GM18909 (cell line): ENCODE measurements at regions not wholly inside any gene's neighbourhood (a gene's known extent, or its start where the extent isn't known, plus 50 kb on each side); places are given as distances from the start of the nearest gene placed in this dataset.
"Not testable (repeated sequence)": the region's sequence is repeated elsewhere in the genome, so short reads cannot be mapped to it uniquely, and the experiment has no call there.

ENCODE experiments used
- ATAC-seq: cut with Tn5 transposase; IDR thresholded peaks from one replicate; pipeline ENCODE4 v1.9.1; 2021; ENCODE audit warnings: mild to moderate bottlenecking; ENCODE audit not compliant: unreplicated experiment, poor library complexity

DNA sequence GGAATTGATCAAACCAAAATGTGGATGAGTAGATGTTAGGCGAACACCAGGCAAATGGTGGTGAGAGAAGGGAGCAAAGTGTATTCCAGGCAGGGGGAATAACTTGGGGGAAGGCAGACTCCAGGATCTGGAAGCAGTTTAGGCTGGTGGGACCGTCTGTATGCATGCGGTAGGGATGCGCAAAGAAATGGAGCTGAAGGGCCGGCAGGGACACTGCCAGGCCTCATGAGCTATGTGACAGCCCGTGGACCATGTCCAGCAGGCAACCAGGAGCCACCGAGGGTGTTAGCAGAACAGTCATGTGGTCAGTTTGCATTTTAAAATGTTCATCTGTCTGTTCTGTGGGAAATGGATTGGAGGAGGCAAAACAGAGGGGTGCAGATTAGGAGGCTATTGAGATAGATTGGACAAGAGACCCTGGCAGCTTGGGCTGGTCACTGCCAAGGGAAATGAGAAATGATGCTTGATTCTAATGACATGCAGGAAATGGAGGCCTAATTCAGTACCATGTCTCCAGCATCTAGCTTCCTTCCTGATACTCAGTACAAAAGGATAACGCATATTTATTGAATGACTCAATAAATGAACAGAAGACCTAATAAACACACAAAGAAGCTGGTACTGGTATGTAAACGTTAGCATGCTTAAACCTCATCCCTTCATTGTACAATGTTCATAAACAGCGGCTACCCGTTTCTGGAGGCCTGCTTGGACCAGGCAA lies 412.4 kb downstream of the BUD13 start:
- no peak for ATAC-seq

DNA sequence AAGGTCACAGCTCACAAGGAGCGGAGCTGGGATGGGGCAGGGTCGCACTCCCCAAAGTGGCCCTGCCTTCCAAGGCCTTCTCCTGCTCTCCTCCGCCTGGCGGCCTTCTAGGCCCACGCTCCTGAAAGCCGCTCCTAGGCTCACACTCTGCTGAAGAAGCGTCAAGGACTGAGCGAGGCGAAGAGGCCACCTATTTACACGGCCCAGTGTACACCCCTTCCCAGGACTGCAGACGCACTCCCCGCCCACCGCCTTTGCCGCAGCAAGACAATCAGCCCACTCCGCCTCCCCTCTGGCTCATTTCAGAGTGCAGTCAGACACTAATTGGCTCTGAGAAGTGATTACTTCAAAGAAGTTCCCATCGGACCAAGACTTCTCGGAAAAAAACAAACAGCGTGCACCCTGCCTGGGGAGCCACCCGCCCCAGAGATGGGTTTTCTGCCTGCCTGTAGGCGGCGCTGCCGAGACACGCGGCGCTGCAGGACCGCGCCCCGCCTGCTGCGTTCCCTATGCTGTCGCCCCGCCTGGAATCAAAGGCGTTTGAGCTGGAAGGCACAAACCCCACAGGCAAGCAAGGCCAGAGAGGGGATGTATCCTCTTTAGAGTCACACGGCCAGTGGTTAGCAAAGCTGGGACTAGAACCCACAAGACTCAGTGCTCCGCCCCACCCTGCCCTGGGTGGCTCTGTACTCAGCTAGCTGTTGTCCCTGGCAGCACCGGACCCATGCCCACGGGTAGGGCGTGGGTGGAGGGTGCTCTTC lies 414.8 kb downstream of the BUD13 start:
- no peak for ATAC-seq

DNA sequence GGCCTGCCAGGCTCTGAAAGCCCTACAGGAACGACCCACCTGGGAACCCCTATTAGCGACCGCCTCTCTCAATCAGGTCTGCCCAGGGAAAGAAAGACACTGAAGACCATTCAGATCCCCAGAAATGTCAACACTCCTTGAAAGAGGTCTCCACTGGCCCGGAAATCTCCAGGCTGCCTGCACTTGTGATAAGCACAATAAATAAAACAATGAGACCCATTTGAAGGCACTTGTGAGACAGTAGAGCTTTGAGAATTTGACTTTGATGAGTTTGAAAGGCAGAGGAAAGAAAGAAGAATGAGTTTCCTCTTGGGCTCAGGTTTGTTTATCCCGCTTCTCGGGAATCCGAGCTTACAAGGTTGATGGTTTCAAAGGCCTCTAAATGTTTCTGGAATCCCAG lies 416.3 kb downstream of the BUD13 start:
- no peak for ATAC-seq

DNA sequence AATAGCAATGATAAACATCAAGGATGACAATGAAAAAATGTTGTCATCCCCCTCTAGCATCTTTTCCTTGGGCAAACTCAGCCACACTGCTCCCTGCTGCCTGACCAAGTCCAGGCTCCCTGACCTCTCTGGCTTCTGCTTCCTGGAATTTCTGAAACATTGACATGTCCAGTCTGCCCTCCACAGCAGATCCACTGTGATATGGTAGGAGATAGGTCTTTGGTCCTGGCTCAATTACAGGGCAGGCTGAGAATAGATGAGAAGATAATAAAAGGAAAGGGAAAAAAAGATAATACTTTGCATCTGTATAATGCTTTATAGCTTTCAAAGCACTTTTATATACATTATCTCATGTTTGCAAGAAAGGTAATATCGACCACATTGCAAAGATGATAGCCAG lies 417.7 kb downstream of the BUD13 start:
- no peak for ATAC-seq

DNA sequence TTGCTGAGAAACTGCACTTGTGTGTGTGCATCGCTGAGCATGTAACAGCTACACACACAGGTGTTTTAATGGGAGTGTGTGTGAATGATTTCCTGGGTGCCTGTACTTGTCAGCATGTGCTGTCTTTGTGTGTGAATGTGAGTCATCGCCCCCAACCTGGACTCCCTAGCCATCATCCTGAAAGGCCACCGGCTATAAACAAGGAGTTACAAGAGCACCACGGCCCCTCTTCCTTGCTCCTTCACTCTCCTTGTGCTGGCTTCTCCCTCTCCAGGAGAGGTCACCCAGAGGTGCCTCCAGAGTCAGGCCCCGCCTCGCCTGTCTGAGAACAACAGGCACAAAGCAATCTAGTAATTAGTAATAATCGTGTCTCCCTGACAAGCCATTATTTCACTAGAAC lies 419.2 kb downstream of the BUD13 start:
- no peak for ATAC-seq

DNA sequence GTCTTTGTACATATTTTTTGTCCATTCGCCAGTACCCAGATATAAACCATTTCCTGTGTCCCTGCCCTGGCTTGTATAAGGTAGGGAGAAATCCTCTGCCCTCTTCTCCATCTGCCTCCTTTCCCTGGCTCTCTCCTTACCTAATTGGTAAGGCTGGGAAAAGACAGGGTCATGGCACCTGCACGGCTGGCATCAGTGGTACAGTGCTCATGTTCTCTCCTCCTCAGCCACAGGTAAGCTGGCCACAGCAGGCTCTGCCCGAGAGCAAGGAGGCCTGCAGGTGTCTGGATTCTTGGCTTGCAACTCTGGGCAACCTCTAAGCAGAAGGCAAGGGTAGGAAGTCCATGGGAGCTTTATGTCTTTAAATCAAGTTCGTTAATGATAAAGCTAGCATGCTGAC lies 419.9 kb downstream of the BUD13 start:
- no peak for ATAC-seq

DNA sequence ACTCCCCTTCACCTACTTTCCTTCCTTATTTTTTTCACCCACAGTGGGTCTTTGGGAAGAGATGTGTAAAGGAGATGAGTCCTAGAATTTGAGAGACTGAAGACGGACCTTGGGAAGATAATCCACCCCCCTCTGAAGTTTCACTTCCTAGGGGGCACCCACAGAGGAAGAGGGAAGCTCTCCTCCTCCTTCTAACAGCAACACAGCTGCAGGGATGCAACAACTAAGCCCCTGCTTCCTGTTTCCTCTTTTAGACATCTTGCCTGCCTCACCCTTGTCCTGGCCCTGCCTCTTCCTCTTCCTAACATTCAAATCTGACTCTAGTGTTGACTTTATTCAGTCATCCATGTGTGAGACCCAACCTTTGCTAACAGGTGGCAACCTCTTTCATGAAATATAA lies 424.6 kb downstream of the BUD13 start:
- ATAC-seq: no peak

DNA sequence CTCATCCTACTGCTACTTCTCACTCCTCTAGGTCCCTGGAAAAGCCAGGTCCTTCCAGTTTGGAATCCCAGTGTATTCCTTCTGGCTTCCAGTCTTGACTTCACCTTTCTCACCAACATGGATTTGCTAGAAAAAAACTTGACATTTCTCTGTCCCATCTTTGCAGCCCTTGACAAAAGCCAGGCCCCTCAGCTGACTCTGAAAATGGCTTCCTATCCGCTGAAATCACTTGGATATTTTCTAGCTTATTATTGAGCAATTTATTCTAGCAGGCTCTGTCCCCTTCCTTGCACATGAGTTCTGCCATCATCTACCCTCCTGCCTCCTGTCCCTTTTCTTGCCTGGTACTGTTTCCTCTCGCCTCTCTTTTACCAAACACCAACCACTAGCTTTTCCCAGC lies 427.2 kb downstream of the BUD13 start:
- ATAC-seq: no peak

DNA sequence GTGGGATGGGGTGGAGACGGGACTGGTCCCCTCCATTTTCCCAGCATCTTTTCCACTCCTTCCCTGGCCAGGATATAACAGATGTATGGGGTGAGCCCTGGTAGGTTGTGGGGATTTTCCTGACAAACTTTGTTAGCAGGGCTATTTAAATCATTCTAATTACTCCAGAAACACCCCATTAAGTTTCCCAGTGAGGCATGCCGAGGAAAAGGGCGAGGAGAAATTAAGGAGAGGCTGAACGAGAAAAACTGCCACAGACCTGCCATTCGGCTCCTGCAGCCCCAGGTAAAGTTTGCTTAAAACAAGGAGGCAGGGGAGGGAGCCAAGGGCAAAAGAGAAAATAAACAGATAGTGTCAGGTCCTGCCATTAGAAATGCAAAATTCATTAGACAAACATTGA lies 428.2 kb downstream of the BUD13 start:
- ATAC-seq: no peak

DNA sequence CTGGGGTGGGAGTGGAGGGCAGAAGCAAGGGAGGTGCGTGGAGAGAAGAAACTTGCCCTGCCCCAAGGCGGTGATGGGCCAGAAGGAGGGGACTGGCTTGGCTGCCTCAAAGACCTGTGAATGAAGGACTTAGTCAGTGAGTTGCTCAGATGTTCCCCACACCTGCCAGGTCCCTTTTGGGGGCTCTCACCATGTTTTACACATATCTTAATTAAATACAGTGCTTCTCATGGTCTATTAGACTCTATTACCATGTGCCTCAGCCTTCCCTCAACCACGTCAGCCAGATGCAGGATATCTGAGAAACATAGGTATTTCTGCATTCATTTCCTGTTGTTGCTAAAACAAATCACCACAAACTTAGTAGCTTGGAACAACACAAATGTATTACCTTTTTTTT lies 429.5 kb downstream of the BUD13 start:
- no peak for ATAC-seq

DNA sequence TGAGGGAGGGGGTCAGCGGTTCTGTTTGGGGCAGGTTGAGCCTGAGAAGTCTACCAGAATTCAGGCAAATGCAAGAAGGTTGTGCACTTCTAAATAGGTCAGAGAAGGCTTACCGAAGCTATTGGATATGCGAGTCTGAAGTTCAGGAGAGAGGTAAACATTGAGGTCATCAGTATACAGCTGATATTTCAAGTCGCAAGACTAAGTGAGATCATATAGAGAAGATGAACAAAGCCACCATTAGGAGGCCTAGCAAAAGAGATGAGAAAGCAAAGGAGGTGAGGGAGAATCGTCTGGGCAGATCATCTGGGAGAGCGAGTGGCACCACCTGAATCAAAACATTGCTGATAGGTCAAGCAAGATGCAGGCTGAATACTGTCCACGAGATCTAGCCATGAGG lies 430.6 kb downstream of the BUD13 start:
- ATAC-seq: no peak

DNA sequence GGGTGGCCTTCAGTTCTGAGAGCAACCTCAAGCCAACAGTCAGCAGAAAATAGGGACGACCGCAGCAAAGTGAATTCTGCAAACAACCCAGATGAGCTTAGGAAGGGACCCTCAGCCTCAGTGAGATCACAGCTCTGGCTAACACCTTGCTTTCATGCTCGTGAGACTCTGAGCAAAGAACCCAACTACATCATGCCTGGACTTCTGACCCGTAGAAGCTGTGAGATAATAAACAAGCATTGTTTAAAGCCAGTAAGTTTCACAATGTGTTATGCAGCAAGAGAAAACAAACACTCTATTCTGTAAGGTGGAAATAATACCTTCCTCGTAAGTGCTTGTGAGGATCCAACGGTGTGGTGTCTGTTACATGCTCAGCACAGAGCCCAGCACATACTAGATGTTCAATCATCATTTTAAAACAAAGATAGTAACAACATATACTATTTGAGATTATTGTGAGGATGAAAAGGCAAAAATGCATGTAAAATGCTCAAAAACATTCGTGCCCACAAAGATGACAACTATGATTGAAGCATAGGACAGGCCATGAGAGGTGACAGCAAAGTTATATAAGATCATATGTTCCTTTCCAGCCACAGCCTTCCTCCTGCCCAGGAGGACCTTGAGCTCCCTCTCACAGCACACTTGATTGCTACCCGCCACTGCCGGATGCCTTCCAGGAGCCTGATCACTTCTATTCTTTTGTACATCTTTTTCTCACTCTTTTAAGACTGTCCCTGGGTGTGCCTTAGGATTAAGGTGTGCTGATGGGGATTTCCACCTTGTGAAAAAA lies 433.3 kb downstream of the BUD13 start:
- ATAC-seq: no peak

DNA sequence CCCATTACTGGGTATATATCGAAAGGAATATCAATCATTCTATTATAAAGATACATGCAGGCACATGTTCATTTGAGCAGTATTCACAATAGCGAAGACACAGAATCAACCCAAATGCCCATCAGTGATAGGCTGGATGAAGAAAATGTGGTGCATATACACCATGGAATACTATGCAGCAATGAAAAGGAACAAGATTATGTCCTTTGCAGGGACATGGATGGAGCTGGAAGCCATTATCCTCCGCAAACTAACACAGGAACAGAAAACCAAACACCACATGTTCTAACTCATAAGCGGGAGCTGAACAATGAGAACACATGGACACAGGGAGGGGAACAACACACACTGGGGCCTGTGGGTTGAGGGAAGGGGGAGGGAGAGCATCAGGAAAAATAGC lies 434.3 kb downstream of the BUD13 start:
- not testable (repeated sequence) for ATAC-seq

DNA sequence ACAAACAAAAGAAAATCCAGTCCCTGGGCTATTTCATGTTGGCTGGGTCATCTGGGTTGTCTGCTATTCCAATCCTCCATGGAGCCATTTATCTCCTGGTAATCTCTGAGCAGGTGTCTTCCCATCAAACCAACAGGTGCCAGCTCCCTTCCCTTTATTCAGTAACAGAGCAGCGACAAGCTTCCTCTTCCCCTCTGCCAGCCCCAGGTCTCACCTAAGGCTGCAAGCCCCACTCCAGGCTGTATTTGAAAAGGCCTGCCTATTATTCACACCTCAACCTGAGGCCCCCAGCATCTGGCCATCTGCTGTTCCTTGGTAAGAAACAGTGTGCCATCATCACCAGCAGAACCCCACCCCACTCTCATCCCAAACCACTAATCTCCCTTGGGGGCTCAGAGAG lies 436.2 kb downstream of the BUD13 start:
- no peak for ATAC-seq

DNA sequence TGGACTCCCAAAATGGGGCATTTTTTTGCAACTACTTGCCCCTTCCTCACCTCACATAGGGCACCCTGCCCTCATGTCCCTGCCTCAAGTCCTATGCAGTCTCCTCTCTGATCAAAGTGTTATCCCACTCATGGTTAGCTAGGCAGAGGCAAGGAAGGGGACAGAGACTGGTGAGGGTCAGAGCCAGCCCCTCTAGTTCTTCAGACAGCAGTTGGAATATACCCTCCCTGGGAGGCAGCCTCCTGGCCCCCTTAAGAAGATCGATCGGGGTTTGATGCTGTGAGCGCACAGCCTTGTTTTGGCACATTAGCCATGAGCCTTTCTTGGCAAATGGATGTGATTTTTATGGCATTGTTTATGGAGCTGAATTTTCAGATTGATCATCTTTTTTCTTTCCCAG lies 436.9 kb downstream of the BUD13 start:
- no peak for ATAC-seq

DNA sequence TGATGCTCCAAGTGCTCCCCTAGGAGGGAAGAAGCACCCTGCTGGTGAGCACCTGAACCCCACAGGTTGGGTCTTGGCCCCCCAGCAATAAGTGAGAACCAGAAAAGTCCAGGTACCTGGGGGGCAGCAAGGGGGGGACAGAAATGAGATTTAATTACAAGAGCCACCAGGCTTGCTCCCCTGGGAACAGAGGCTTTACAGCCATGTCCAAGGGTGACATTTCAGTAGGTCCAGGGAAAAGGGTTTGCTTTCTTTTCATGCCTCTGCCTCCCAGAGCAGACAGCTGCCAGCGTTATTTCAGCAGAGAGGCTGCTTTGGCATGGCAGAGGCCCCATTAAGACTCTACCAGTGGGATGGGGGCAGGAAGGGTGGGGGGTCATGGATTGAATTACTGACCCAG lies 437.7 kb downstream of the BUD13 start:
- no peak for ATAC-seq

DNA sequence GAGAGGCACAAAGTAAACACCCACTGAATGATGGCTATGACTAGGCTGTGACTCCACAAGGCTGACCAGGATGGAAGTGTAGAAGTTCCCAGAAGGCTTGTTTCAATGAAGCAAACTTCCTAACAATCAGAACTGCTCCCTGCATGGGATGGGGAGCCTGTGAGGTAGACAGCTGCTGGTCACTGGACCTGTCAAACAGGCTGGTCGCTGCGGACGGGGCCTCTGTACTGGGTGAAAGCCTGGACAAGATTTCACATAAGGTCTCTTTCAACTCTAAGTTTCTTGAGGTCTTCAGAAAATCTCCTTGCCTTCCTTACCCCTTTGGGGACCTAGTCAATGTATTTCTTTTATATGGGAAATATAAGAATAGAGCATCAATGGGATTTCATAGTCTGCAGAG lies 438.2 kb downstream of the BUD13 start:
- ATAC-seq: no peak

DNA sequence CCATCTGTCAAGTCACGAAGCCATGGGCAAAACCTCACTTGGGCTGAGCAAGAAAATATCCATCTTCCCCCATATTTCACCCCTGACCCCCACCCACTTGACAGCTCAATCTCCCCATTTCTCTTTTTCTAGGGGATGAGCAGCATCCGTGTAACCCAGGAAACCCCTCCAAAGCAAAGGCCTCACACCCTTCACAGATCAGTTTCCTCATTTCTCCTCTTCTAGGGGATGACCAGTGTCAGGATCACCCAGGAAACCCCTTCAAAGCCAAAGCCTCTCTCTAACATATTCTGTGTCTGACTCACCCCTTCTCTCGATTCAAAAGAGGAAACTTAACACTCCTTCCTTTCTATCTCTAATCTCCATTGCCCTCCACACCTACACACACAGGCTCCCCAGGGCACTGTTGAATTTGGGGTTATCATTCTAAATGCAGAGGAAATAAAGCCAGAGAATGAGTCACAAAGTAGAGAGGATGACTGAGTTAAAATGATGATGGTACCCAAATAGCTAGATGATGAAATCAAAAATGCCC lies 439.7 kb downstream of the BUD13 start:
- no peak for ATAC-seq

DNA sequence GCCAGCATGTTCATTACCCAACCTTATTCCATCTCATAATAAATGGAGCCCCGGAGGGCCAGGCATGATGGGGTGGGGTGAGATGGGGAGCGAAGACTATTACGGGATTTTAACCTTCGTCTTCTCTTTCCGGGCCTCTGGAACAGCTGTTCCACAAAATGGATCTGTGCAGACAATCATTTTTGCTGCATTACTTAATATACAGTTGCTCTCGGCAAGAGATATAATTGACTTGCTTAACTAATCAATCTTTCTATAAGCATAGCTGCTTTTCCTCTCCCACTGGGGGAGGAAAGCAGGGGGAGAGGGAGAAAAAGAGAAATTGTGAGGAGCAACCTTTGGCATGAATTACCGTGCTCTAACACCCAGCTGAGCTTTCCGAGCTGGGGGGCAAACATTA lies 440.4 kb downstream of the BUD13 start:
- no peak for ATAC-seq

DNA sequence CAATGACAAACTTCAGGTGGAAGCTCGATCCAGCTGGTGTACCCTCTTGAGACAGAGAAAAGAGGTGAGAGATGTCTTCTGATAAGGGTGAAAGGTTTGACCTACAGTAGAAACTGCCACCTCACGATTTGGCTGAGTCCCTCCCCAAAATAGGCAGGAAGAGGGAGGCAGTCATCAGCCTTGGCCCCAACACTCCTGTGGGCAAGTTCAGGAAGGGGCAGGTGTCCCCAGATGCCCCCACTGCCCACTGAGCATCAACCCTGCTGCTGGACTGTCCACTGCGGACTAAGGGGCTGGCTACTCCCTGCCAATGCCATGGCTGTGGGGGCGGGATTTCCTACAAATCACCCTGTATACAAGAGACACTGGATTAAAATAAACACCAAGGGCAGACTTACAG lies 441.4 kb downstream of the BUD13 start:
- no peak for ATAC-seq
